Stomach (tissue), 4 donors: ENCODE measurements at regions not wholly inside any gene's neighbourhood (a gene's known extent, or its start where the extent isn't known, plus 50 kb on each side); places are given as distances from the start of the nearest gene placed in this dataset.

Experiments used
- POLR2A ChIP-seq, 4 donors: fragments of 450-650 bp; IDR thresholded peaks; one replicate each; pipeline ENCODE4 v1.6.1; 2016; ENCODE audit warnings: antibody characterized with exemption in 4 of 4, control low read depth in 2 of 4, mild to moderate bottlenecking in 1 of 4, moderate library complexity in 1 of 4
- POLR2AphosphoS5 ChIP-seq, 3 donors: sonication (generic); formaldehyde crosslinking; IDR thresholded peaks; one replicate each; pipeline ENCODE4 v1.6.1; 2016; ENCODE audit warnings: antibody characterized with exemption in 3 of 3
- TF ChIP-seq, protein P1 (sequence below), 7 experiments: fragments of 450-650 bp in 4 of 7; fragments of 200-600 bp in 3 of 7; sonication (generic) in 3 of 7; IDR thresholded peaks; one replicate each; pipeline ENCODE4 v1.5.1; 2016 to 2019; ENCODE audit warnings: antibody characterized with exemption in 7 of 7, control low read depth in 2 of 7, mild to moderate bottlenecking in 1 of 7

DNA sequence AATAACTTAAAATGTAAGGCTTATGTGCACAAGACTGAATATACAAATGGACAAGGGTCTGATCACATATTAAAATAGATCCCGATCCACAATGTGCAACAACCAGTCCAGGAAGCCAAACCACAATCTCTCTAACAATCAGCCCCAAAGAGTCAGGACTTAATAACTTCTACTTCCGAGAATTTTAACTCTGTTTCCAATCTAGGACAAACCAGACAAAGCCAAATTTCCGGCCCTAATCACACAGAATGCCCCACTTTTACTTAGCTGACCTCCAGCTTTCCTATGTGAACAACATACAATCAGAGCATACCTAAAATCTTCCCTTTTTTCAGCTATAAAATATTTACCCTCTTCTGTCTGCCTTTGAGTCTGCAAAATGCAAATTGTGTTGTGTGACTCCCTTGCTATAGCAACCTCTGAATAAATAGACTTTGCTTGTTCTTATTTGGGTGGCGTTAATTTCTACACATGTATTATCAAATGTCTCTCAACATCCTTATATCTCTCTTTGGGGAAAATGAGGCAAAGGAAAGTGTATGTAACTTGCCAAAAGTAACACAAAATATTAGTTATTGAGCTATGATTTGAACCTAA is 381.9 kb upstream of the MC4R start:
- TF ChIP-seq POLR2AphosphoS5 (IDR thresholded peaks at IDR 0.05) (no peak), POLR2A (IDR thresholded peaks at IDR 0.05) (no peak)
- TF ChIP-seq, protein P1, sequence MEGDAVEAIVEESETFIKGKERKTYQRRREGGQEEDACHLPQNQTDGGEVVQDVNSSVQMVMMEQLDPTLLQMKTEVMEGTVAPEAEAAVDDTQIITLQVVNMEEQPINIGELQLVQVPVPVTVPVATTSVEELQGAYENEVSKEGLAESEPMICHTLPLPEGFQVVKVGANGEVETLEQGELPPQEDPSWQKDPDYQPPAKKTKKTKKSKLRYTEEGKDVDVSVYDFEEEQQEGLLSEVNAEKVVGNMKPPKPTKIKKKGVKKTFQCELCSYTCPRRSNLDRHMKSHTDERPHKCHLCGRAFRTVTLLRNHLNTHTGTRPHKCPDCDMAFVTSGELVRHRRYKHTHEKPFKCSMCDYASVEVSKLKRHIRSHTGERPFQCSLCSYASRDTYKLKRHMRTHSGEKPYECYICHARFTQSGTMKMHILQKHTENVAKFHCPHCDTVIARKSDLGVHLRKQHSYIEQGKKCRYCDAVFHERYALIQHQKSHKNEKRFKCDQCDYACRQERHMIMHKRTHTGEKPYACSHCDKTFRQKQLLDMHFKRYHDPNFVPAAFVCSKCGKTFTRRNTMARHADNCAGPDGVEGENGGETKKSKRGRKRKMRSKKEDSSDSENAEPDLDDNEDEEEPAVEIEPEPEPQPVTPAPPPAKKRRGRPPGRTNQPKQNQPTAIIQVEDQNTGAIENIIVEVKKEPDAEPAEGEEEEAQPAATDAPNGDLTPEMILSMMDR (IDR thresholded peaks at IDR 0.05) = no peak
